GM12892 (cell line): ENCODE measurements at regions not wholly inside any gene's neighbourhood (a gene's known extent, or its start where the extent isn't known, plus 50 kb on each side); places are given as distances from the start of the nearest gene placed in this dataset.

Source experiments
- POLR2A ChIP-seq: IDR thresholded peaks from 2 replicates; pipeline ENCODE4 v1.6.1; 2011; ENCODE audit warnings: low read depth, low read length, control low read depth
- POLR2AphosphoS5 ChIP-seq: IDR thresholded peaks from 2 replicates; pipeline ENCODE4 v1.6.1; 2011; ENCODE audit warnings: low read depth, low read length, control low read depth

GRCh38 chr15:62756326-62756994 is 286.1 kb upstream of the TPM1 start:
- TF ChIP-seq POLR2A (no peak), POLR2AphosphoS5 (no peak)
